PC-9 (cell line): ENCODE measurements at regions not wholly inside any gene's neighbourhood (a gene's known extent, or its start where the extent isn't known, plus 50 kb on each side); places are given as distances from the start of the nearest gene placed in this dataset.

Experiments used
- BruUV-seq: library from RNA; stranded (reverse); fragments of 400-500 nt; replicated peaks from 2 replicates; lab custom pipeline; 2021; lab: Mats Ljungman, UMichigan
- CTCF ChIA-PET: fragments of 300-600 bp; sonication (Branson Sonifier 250); formaldehyde crosslinking; loops from one replicate; lab custom pipeline; 2022; ENCODE audit warnings: antibody characterized with exemption; lab: Charles Lee
- POLR2A ChIA-PET: fragments of 300-600 bp; sonication (Branson Sonifier 250); formaldehyde crosslinking; loops from one replicate; lab custom pipeline; 2022; ENCODE audit warnings: antibody characterized with exemption; ENCODE audit not compliant: unreplicated experiment; lab: Charles Lee
- DNase-seq, 2 experiments: peaks; one replicate each; pipeline versions ENCODE4 v3.0.0 to v3.0.0-alpha.2; 2015 to 2022; ENCODE audit warnings: mixed read lengths in 1 of 2
- H2AFZ ChIP-seq: fragments of 200-600 bp; sonication (generic); 2 replicates; pipeline ENCODE4 v1.8.1; 2017; ENCODE audit warnings: antibody characterized with exemption
- H3F3A ChIP-seq: fragments of 200-600 bp; sonication (generic); 2 replicates; pipeline ENCODE4 v1.8.1; 2017; ENCODE audit warnings: antibody characterized with exemption, mild to moderate bottlenecking, low read depth; ENCODE audit not compliant: insufficient read depth
- H3K27ac ChIP-seq: fragments of 200-600 bp; sonication (generic); 2 replicates; pipeline ENCODE4 v1.6.1; 2016; ENCODE audit warnings: mixed run types
- H3K27me3 ChIP-seq: fragments of 200-600 bp; sonication (generic); 2 replicates; pipeline ENCODE4 v1.6.1; 2016; ENCODE audit warnings: low read depth, mixed run types; ENCODE audit not compliant: insufficient read depth
- H3K36me3 ChIP-seq: fragments of 200-600 bp; sonication (generic); 2 replicates; pipeline ENCODE4 v1.6.1; 2016; ENCODE audit warnings: low read depth, mixed run types
- H3K4me1 ChIP-seq: fragments of 200-600 bp; sonication (generic); replicated peaks from 2 replicates; pipeline ENCODE4 v1.6.1; 2016; ENCODE audit warnings: mixed run types; ENCODE audit not compliant: insufficient read depth
- H3K4me2 ChIP-seq: fragments of 200-600 bp; sonication (generic); 2 replicates; pipeline ENCODE4 v1.6.1; 2017; ENCODE audit warnings: mixed run types
- H3K4me3 ChIP-seq: fragments of 200-600 bp; sonication (generic); 2 replicates; pipeline ENCODE4 v1.6.1; 2016; ENCODE audit warnings: mixed run types
- H3K79me2 ChIP-seq: fragments of 200-600 bp; sonication (generic); 2 replicates; pipeline ENCODE4 v1.6.1; 2017; ENCODE audit warnings: low read depth, mixed run types
- H3K9me2 ChIP-seq: fragments of 200-600 bp; sonication (generic); 2 replicates; pipeline ENCODE4 v1.8.1; 2017; ENCODE audit warnings: mild to moderate bottlenecking; ENCODE audit not compliant: insufficient read depth
- H3K9me3 ChIP-seq: fragments of 200-600 bp; sonication (generic); 2 replicates; pipeline ENCODE4 v1.8.1; 2016; ENCODE audit warnings: low read depth; ENCODE audit not compliant: insufficient read depth
- H4K20me1 ChIP-seq: fragments of 200-600 bp; sonication (generic); 2 replicates; pipeline ENCODE4 v1.8.1; 2017; ENCODE audit not compliant: insufficient read depth
- CTCF ChIP-seq: fragments of 200-600 bp; sonication (generic); conservative IDR thresholded peaks from 2 replicates; pipeline ENCODE4 v1.6.1; 2017; ENCODE audit warnings: mixed run types, antibody characterized with exemption, mild to moderate bottlenecking, moderate library complexity
- EZH2 ChIP-seq: fragments of 200-600 bp; sonication (generic); IDR thresholded peaks from 2 replicates; pipeline ENCODE4 v1.8.0; 2017; ENCODE audit warnings: antibody characterized with exemption, low read depth
- intact Hi-C: fragments of 100-400 bp; cut with micrococcal nuclease; formaldehyde crosslinking; loops from one replicate; pipeline ENCODE4 v1.10.0; 2022; ENCODE audit not compliant: unreplicated experiment

GRCh38 chr13:65857942-65858565 is 1372.1 kb downstream of the PCDH9 start:
- H2AFZ ChIP-seq: no peak overlapping the region
- no TSS peak for BruUV-seq
- no peaks in the 10 kb centered on the region for H3K9me3 ChIP-seq
- H4K20me1 ChIP-seq: no peaks in the 10 kb centered on the region
- no peak for TF ChIP-seq EZH2
- no peak for TF ChIP-seq CTCF
- H3K27ac ChIP-seq: no peak overlapping the region
- no peaks in the 10 kb centered on the region for H3F3A ChIP-seq
- H3K4me1 ChIP-seq: no peaks in the 10 kb centered on the region
- CTCF ChIA-PET: no interaction called here
- H3K9me2 ChIP-seq: no peaks in the 10 kb centered on the region
- H3K4me2 ChIP-seq: no peak overlapping the region
- no peaks in the 10 kb centered on the region for H3K27me3 ChIP-seq
- H3K4me3 ChIP-seq: no peak overlapping the region
- DNase-seq: no peak
- intact Hi-C loops: no loop called here
- no peaks in the 10 kb centered on the region for H3K36me3 ChIP-seq
- no peaks in the 10 kb centered on the region for H3K79me2 ChIP-seq
- POLR2A ChIA-PET: interaction anchor here (0.5 kb wide), 1 partner anchor 53 kb away, joined by 3 read pairs; no protein-coding TSS in a partner anchor

GRCh38 chr13:65856431-65856830 is 1373.7 kb downstream of the PCDH9 start:
- no peak overlapping the region for H3K4me2 ChIP-seq
- no TSS peak for BruUV-seq
- POLR2A ChIA-PET: no interaction called here
- DNase-seq: no peak
- no peaks in the 10 kb centered on the region for H3K4me1 ChIP-seq
- H3K9me2 ChIP-seq: no peaks in the 10 kb centered on the region
- H3K27me3 ChIP-seq: no peaks in the 10 kb centered on the region
- H3K27ac ChIP-seq: no peak overlapping the region
- no peak overlapping the region for H3K4me3 ChIP-seq
- TF ChIP-seq EZH2: no peak
- no peak for TF ChIP-seq CTCF
- CTCF ChIA-PET: no interaction called here
- no peaks in the 10 kb centered on the region for H3K36me3 ChIP-seq
- intact Hi-C loops: no loop called here
- no peaks in the 10 kb centered on the region for H3K9me3 ChIP-seq
- H3K79me2 ChIP-seq: no peaks in the 10 kb centered on the region
- no peaks in the 10 kb centered on the region for H4K20me1 ChIP-seq
- H3F3A ChIP-seq: no peaks in the 10 kb centered on the region
- H2AFZ ChIP-seq: no peak overlapping the region

- H3K9me3 ChIP-seq: no peaks in the 10 kb centered on the region
- no peaks in the 10 kb centered on the region for H3K9me2 ChIP-seq
- ChIA-PET POLR2A (no interaction called here), CTCF (no interaction called here)
- H3K4me3 ChIP-seq: no peak overlapping the region
- no peak overlapping the region for H3K27ac ChIP-seq
- H2AFZ ChIP-seq: no peak overlapping the region
- intact Hi-C loops: no loop called here
- H3K36me3 ChIP-seq: no peaks in the 10 kb centered on the region
- no peaks in the 10 kb centered on the region for H3K27me3 ChIP-seq
- no TSS peak for BruUV-seq
- no peak for DNase-seq
- H3K4me2 ChIP-seq: no peak overlapping the region
- H3K79me2 ChIP-seq: no peaks in the 10 kb centered on the region
- no peaks in the 10 kb centered on the region for H4K20me1 ChIP-seq
- no peaks in the 10 kb centered on the region for H3F3A ChIP-seq
- TF ChIP-seq CTCF: no peak
- no peak for TF ChIP-seq EZH2
- no peaks in the 10 kb centered on the region for H3K4me1 ChIP-seq
Observed at GRCh38 chr13:65855242-65855805, 1374.8 kb downstream of the PCDH9 start.
